GM12878 (cell line): ENCODE measurements at regions not wholly inside any gene's neighbourhood (a gene's known extent, or its start where the extent isn't known, plus 50 kb on each side); places are given as distances from the start of the nearest gene placed in this dataset.

ENCODE experiments used
- ATAC-seq: fragments of 200-7000 bp; cut with Tn5 transposase; 3 replicates; pipeline ENCODE4 v1.9.1; 2020; ENCODE audit warnings: mild to moderate bottlenecking, moderate library complexity
- BruUV-seq: library from RNA; stranded (reverse); fragments of 400-500 nt; replicated peaks from 2 replicates; lab custom pipeline; 2021; lab: Mats Ljungman, UMichigan
- CTCF ChIA-PET: fragments of 300-600 bp; sonication (Branson Sonifier 250); formaldehyde crosslinking; extraction: SDS; loops from one replicate; lab custom pipeline; 2021; ENCODE audit warnings: inconsistent platforms; lab: Yijun Ruan, JAX
- POLR2A ChIA-PET: fragments of 350-600 bp; formaldehyde crosslinking; extraction: SDS; loops from one replicate; lab custom pipeline; 2021; ENCODE audit warnings: inconsistent platforms; lab: Charles Lee
- RAD21 ChIA-PET: fragments of 300-600 bp; sonication (Branson Sonifier 250); formaldehyde crosslinking; loops from one replicate; lab custom pipeline; 2023; ENCODE audit warnings: antibody characterized with exemption; ENCODE audit not compliant: unreplicated experiment; lab: Charles Lee
- SMC1A ChIA-PET: fragments of 300-600 bp; sonication (Branson Sonifier 250); formaldehyde crosslinking; loops from one replicate; lab custom pipeline; 2023; ENCODE audit not compliant: unreplicated experiment, uncharacterized antibody; lab: Charles Lee
- DNase-seq: peaks from one replicate; pipeline ENCODE4 v3.0.0-alpha.2; 2011; ENCODE audit warnings: low read depth, low spot score
- FAIRE-seq: peaks from 3 replicates; lab custom pipeline; 2011; peaks lifted over from hg19 to GRCh38; lab: Jason Lieb, UNC
- H2AFZ ChIP-seq: 2 replicates; pipeline ENCODE4 v1.6.0; 2011; ENCODE audit warnings: low read depth, low read length, control low read depth; ENCODE audit not compliant: control insufficient read depth
- H3K27ac ChIP-seq: 2 replicates; pipeline ENCODE4 v1.5.1; 2011; ENCODE audit warnings: control low read depth; ENCODE audit not compliant: control insufficient read depth, insufficient read depth
- H3K27me3 ChIP-seq, 2 experiments: replicated peaks in 1 of 2; 2 replicates each; pipeline versions ENCODE4 v1.6.0 to v1.6.1; 2011; ENCODE audit warnings: low read length in 1 of 2; ENCODE audit not compliant: control insufficient read depth in 2 of 2, insufficient read depth in 2 of 2
- H3K36me3 ChIP-seq, 2 experiments: 2 replicates each; pipeline ENCODE4 v1.5.1; 2011; ENCODE audit warnings: low read length in 1 of 2; ENCODE audit not compliant: control insufficient read depth in 2 of 2, insufficient read depth in 2 of 2
- H3K4me1 ChIP-seq: 2 replicates; pipeline ENCODE4 v1.6.1; 2011; ENCODE audit warnings: mild to moderate bottlenecking, low read length, moderate library complexity, mixed read lengths; ENCODE audit not compliant: control insufficient read depth, insufficient read depth
- H3K4me2 ChIP-seq: 2 replicates; pipeline ENCODE4 v1.6.0; 2011; ENCODE audit warnings: control low read depth; ENCODE audit not compliant: control insufficient read depth, insufficient read depth
- H3K4me3 ChIP-seq: fragments of 200-600 bp; sonication (generic); 2 replicates; pipeline ENCODE4 v1.5.1; 2016
- H3K79me2 ChIP-seq: 2 replicates; pipeline ENCODE4 v1.6.0; 2011; ENCODE audit warnings: low read length; ENCODE audit not compliant: control insufficient read depth, insufficient read depth
- H3K9ac ChIP-seq: 2 replicates; pipeline ENCODE4 v1.8.0; 2011; ENCODE audit warnings: low read length, control low read depth, mixed read lengths; ENCODE audit not compliant: control insufficient read depth, insufficient read depth
- H3K9me3 ChIP-seq: replicated peaks from 3 replicates; pipeline ENCODE4 v1.5.1; 2011; ENCODE audit warnings: mild to moderate bottlenecking, low read length; ENCODE audit not compliant: control insufficient read depth, insufficient read depth
- H4K20me1 ChIP-seq: 2 replicates; pipeline ENCODE4 v1.6.0; 2011; ENCODE audit not compliant: control insufficient read depth, insufficient read depth
- BMI1 ChIP-seq: fragments of 450-650 bp; IDR thresholded peaks from 2 replicates; pipeline ENCODE4 v1.6.1; 2016; ENCODE audit warnings: mild to moderate bottlenecking, moderate library complexity, borderline replicate concordance
- CHD1 ChIP-seq: IDR thresholded peaks from 2 replicates; pipeline ENCODE4 v1.6.1; 2012; ENCODE audit warnings: low read depth, low read length, improper control_type of control experiment
- CREM ChIP-seq: IDR thresholded peaks from 2 replicates; pipeline ENCODE4 v1.6.1; 2014; ENCODE audit warnings: antibody characterized with exemption, low read depth
- E4F1 ChIP-seq: fragments of 450-650 bp; IDR thresholded peaks from 2 replicates; pipeline ENCODE4 v1.6.1; 2018; ENCODE audit warnings: borderline replicate concordance, mild to moderate bottlenecking; ENCODE audit not compliant: partially characterized antibody
- EZH2 ChIP-seq: IDR thresholded peaks from 2 replicates; pipeline ENCODE4 v1.6.1; 2012; ENCODE audit warnings: low read depth, mild to moderate bottlenecking, control low read depth, inconsistent platforms, low read length, borderline replicate concordance; ENCODE audit not compliant: control insufficient read depth
- NRF1 ChIP-seq: conservative IDR thresholded peaks from 2 replicates; pipeline ENCODE4 v1.6.1; 2011; ENCODE audit warnings: mild to moderate bottlenecking, low read depth, low read length, improper control_type of control experiment
- POLR2A ChIP-seq: IDR thresholded peaks from 2 replicates; pipeline ENCODE4 v1.6.1; 2011; ENCODE audit warnings: low read depth, mild to moderate bottlenecking, low read length
- RELB ChIP-seq: fragments of 450-650 bp; IDR thresholded peaks from 2 replicates; pipeline ENCODE4 v1.6.1; 2017; ENCODE audit warnings: low read depth, mild to moderate bottlenecking, moderate library complexity
- SIX5 ChIP-seq: IDR thresholded peaks from 2 replicates; pipeline ENCODE4 v1.6.1; 2011; ENCODE audit warnings: mild to moderate bottlenecking, low read depth, low read length, moderate library complexity; ENCODE audit not compliant: severe bottlenecking
- SREBF1 ChIP-seq: IDR thresholded peaks from 2 replicates; pipeline ENCODE4 v1.6.1; 2012; ENCODE audit warnings: mild to moderate bottlenecking, low read length
- ZBTB33 ChIP-seq: fragments of 450-650 bp; IDR thresholded peaks from 2 replicates; pipeline ENCODE4 v1.6.1; 2017; ENCODE audit warnings: mild to moderate bottlenecking
- in situ Hi-C: fragments of 300-500 bp; cut with MboI; formaldehyde crosslinking; loops from 9 replicates; pipeline ENCODE4 v1.14.3; 2018; ENCODE audit warnings: mixed read lengths
- intact Hi-C: fragments of 100-400 bp; cut with micrococcal nuclease; formaldehyde crosslinking; loops from one replicate; pipeline ENCODE4 v1.14.2; 2022; ENCODE audit not compliant: unreplicated experiment

GRCh38 chr16:65781855-65782254 is 584.6 kb upstream of the CDH5 start:
- Histone ChIP-seq H3K79me2 (no peaks in the 10 kb centered on the region), H3K36me3 (no peaks in the 10 kb centered on the region), H3K4me3 (no peak overlapping the region), H3K4me1 (no peaks in the 10 kb centered on the region), H2AFZ (no peak overlapping the region), H4K20me1 (no peaks in the 10 kb centered on the region), H3K4me2 (no peak overlapping the region), H3K9me3 (no peaks in the 10 kb centered on the region), H3K9ac (no peak overlapping the region), H3K27ac (no peak overlapping the region), H3K27me3 (no peaks in the 10 kb centered on the region)
- RAD21 ChIA-PET: no interaction called here
- intact Hi-C loops: no loop called here
- BruUV-seq: no TSS peak
- FAIRE-seq: no peak
- TF ChIP-seq ZBTB33 (no peak), CHD1 (no peak), SREBF1 (no peak), RELB (no peak), CREM (no peak), POLR2A (no peak), SIX5 (no peak), E4F1 (no peak), BMI1 (no peak), NRF1 (no peak), EZH2 (no peak)
- POLR2A ChIA-PET: no interaction called here
- no peak for ATAC-seq
- in situ Hi-C loops: no loop called here
- CTCF ChIA-PET: no interaction called here
- DNase-seq: no peak
- SMC1A ChIA-PET: no interaction called here
